ENCODE measurements at regions not wholly inside any gene's neighbourhood (a gene's known extent, or its start where the extent isn't known, plus 50 kb on each side); places are given as distances from the start of the nearest gene placed in this dataset.

- no peak overlapping the region for H3K4me3 Mint-ChIP-seq
- POLR2A ChIA-PET, result no interaction called here
- CTCF ChIA-PET, result no interaction called here
- H3K27ac Mint-ChIP-seq, result no peak overlapping the region
- no peaks in the 10 kb centered on the region for H3K4me1 Mint-ChIP-seq
- H3K9me3 Mint-ChIP-seq, result peaks cover 6% of the 10 kb centered on the region
- no peaks in the 10 kb centered on the region for H3K36me3 Mint-ChIP-seq (ENCODE audit: low read depth)
- no peak for DNase-seq
- no peaks in the 10 kb centered on the region for H3K27me3 Mint-ChIP-seq
Observed at GRCh38 chr2:123864416-123864815, 160.7 kb upstream of the CNTNAP5 start.

- Mint-ChIP-seq H3K9me3 (peaks cover 13% of the 10 kb centered on the region), H3K27me3 (no peaks in the 10 kb centered on the region), H3K27ac (no peak overlapping the region), H3K36me3 (ENCODE audit: low read depth) (no peaks in the 10 kb centered on the region), H3K4me3 (no peak overlapping the region), H3K4me1 (no peaks in the 10 kb centered on the region)
- DNase-seq, result no peak
- POLR2A ChIA-PET, result no interaction called here
- CTCF ChIA-PET, result no interaction called here
Observed at GRCh38 chr2:123870206-123870880, 154.7 kb upstream of the CNTNAP5 start.

GRCh38 chr2:123870881-123871276 lies 154.2 kb upstream of the CNTNAP5 start:
- H3K36me3 Mint-ChIP-seq (ENCODE audit: low read depth), result no peaks in the 10 kb centered on the region
- H3K27me3 Mint-ChIP-seq, result no peaks in the 10 kb centered on the region
- ChIA-PET CTCF (no interaction called here), POLR2A (no interaction called here)
- no peaks in the 10 kb centered on the region for H3K4me1 Mint-ChIP-seq
- H3K9me3 Mint-ChIP-seq, result peaks cover 15% of the 10 kb centered on the region
- DNase-seq, result no peak
- no peak overlapping the region for H3K27ac Mint-ChIP-seq
- no peak overlapping the region for H3K4me3 Mint-ChIP-seq

GRCh38 chr2:123890148-123890547 lies 134.9 kb upstream of the CNTNAP5 start:
- H3K27me3 Mint-ChIP-seq, result no peaks in the 10 kb centered on the region
- no peak overlapping the region for H3K4me3 Mint-ChIP-seq
- peaks cover 36% of the 10 kb centered on the region for H3K9me3 Mint-ChIP-seq
- DNase-seq, result no peak
- ChIA-PET POLR2A (no interaction called here), CTCF (no interaction called here)
- H3K27ac Mint-ChIP-seq, result no peak overlapping the region
- H3K36me3 Mint-ChIP-seq (ENCODE audit: low read depth), result no peaks in the 10 kb centered on the region
- no peaks in the 10 kb centered on the region for H3K4me1 Mint-ChIP-seq

- H3K4me3 Mint-ChIP-seq, result no peak overlapping the region
- H3K9me3 Mint-ChIP-seq, result peaks cover 33% of the 10 kb centered on the region
- CTCF ChIA-PET, result no interaction called here
- no peak for DNase-seq
- no peaks in the 10 kb centered on the region for H3K36me3 Mint-ChIP-seq (ENCODE audit: low read depth)
- POLR2A ChIA-PET, result no interaction called here
- H3K27me3 Mint-ChIP-seq, result no peaks in the 10 kb centered on the region
- H3K4me1 Mint-ChIP-seq, result no peaks in the 10 kb centered on the region
- no peak overlapping the region for H3K27ac Mint-ChIP-seq
Observed at GRCh38 chr2:123894167-123894566, 130.9 kb upstream of the CNTNAP5 start.

- CTCF ChIA-PET, result no interaction called here
- Mint-ChIP-seq H3K4me1 (no peaks in the 10 kb centered on the region), H3K9me3 (peaks cover 27% of the 10 kb centered on the region)
Observed at GRCh38 chr2:123895651-123896050, 129.4 kb upstream of the CNTNAP5 start.

GRCh38 chr2:123901256-123901655 lies 123.8 kb upstream of the CNTNAP5 start:
- Mint-ChIP-seq H3K4me3 (no peak overlapping the region), H3K27ac (no peak overlapping the region), H3K9me3 (peaks cover 11% of the 10 kb centered on the region), H3K36me3 (ENCODE audit: low read depth) (no peaks in the 10 kb centered on the region), H3K27me3 (no peaks in the 10 kb centered on the region), H3K4me1 (no peaks in the 10 kb centered on the region)
- no peak for DNase-seq
- ChIA-PET CTCF (no interaction called here), POLR2A (no interaction called here)

More at GRCh38 chr2:123895651-123896050, 129.4 kb upstream of the CNTNAP5 start:
- Mint-ChIP-seq H3K36me3 (ENCODE audit: low read depth) (no peaks in the 10 kb centered on the region), H3K4me3 (no peak overlapping the region), H3K27me3 (no peaks in the 10 kb centered on the region), H3K27ac (no peak overlapping the region)
- POLR2A ChIA-PET, result no interaction called here
- DNase-seq, result no peak

GRCh38 chr2:123906361-123906760 lies 118.7 kb upstream of the CNTNAP5 start:
- H3K36me3 Mint-ChIP-seq (ENCODE audit: low read depth), result no peaks in the 10 kb centered on the region
- POLR2A ChIA-PET, result no interaction called here
- H3K4me3 Mint-ChIP-seq, result no peak overlapping the region

GRCh38 chr2:123908522-123908921 lies 116.6 kb upstream of the CNTNAP5 start:
- Mint-ChIP-seq H3K9me3 (peaks cover 14% of the 10 kb centered on the region), H3K4me1 (no peaks in the 10 kb centered on the region), H3K27ac (no peak overlapping the region), H3K27me3 (no peaks in the 10 kb centered on the region), H3K4me3 (no peak overlapping the region), H3K36me3 (ENCODE audit: low read depth) (no peaks in the 10 kb centered on the region)
- POLR2A ChIA-PET, result no interaction called here
- DNase-seq, result no peak
- CTCF ChIA-PET, result no interaction called here

More at GRCh38 chr2:123906361-123906760, 118.7 kb upstream of the CNTNAP5 start:
- Mint-ChIP-seq H3K4me1 (no peaks in the 10 kb centered on the region), H3K9me3 (peaks cover 14% of the 10 kb centered on the region), H3K27me3 (no peaks in the 10 kb centered on the region), H3K27ac (no peak overlapping the region)
- CTCF ChIA-PET, result no interaction called here
- no peak for DNase-seq

GRCh38 chr2:123912171-123912570 lies 112.9 kb upstream of the CNTNAP5 start:
- peaks cover 8% of the 10 kb centered on the region for H3K9me3 Mint-ChIP-seq
- H3K27ac Mint-ChIP-seq, result no peak overlapping the region
- POLR2A ChIA-PET, result no interaction called here
- no peaks in the 10 kb centered on the region for H3K4me1 Mint-ChIP-seq
- DNase-seq, result no peak
- no peaks in the 10 kb centered on the region for H3K36me3 Mint-ChIP-seq (ENCODE audit: low read depth)
- H3K4me3 Mint-ChIP-seq, result no peak overlapping the region
- CTCF ChIA-PET, result no interaction called here
- H3K27me3 Mint-ChIP-seq, result no peaks in the 10 kb centered on the region

GRCh38 chr2:123913143-123913735 lies 111.8 kb upstream of the CNTNAP5 start:
- H3K27ac Mint-ChIP-seq, result no peak overlapping the region
- H3K9me3 Mint-ChIP-seq, result peaks cover 3% of the 10 kb centered on the region
- H3K36me3 Mint-ChIP-seq (ENCODE audit: low read depth), result no peaks in the 10 kb centered on the region
- ChIA-PET POLR2A (no interaction called here), CTCF (no interaction called here)
- H3K27me3 Mint-ChIP-seq, result no peaks in the 10 kb centered on the region
- DNase-seq, result no peak
- H3K4me3 Mint-ChIP-seq, result no peak overlapping the region
- no peaks in the 10 kb centered on the region for H3K4me1 Mint-ChIP-seq

- CTCF ChIA-PET, result no interaction called here
- no peak overlapping the region for H3K27ac Mint-ChIP-seq
- H3K9me3 Mint-ChIP-seq, result peaks cover 3% of the 10 kb centered on the region
Observed at GRCh38 chr2:123915380-123915779, 109.7 kb upstream of the CNTNAP5 start.

GRCh38 chr2:123916051-123916450 lies 109.0 kb upstream of the CNTNAP5 start:
- POLR2A ChIA-PET, result no interaction called here
- DNase-seq, result no peak
- Mint-ChIP-seq H3K27me3 (no peaks in the 10 kb centered on the region), H3K4me1 (no peaks in the 10 kb centered on the region), H3K4me3 (no peak overlapping the region), H3K9me3 (peaks cover 3% of the 10 kb centered on the region), H3K27ac (no peak overlapping the region), H3K36me3 (ENCODE audit: low read depth) (no peaks in the 10 kb centered on the region)
- CTCF ChIA-PET, result no interaction called here

More at GRCh38 chr2:123915380-123915779, 109.7 kb upstream of the CNTNAP5 start:
- Mint-ChIP-seq H3K4me3 (no peak overlapping the region), H3K4me1 (no peaks in the 10 kb centered on the region), H3K27me3 (no peaks in the 10 kb centered on the region), H3K36me3 (ENCODE audit: low read depth) (no peaks in the 10 kb centered on the region)
- POLR2A ChIA-PET, result no interaction called here
- no peak for DNase-seq

GRCh38 chr2:123916531-123916930 lies 108.6 kb upstream of the CNTNAP5 start:
- no peaks in the 10 kb centered on the region for H3K36me3 Mint-ChIP-seq (ENCODE audit: low read depth)
- H3K9me3 Mint-ChIP-seq, result peaks cover 3% of the 10 kb centered on the region
- H3K4me1 Mint-ChIP-seq, result no peaks in the 10 kb centered on the region
- ChIA-PET CTCF (no interaction called here), POLR2A (no interaction called here)
- H3K27ac Mint-ChIP-seq, result no peak overlapping the region
- DNase-seq, result no peak
- H3K27me3 Mint-ChIP-seq, result no peaks in the 10 kb centered on the region
- no peak overlapping the region for H3K4me3 Mint-ChIP-seq
